Esophagus muscularis mucosa (tissue), 4 donors: ENCODE measurements at regions not wholly inside any gene's neighbourhood (a gene's known extent, or its start where the extent isn't known, plus 50 kb on each side); places are given as distances from the start of the nearest gene placed in this dataset.

Experiments used
- DNase-seq: peaks from one replicate; pipeline ENCODE4 v3.0.0-alpha.2; 2017; ENCODE audit errors: extremely low spot score
- H3K27ac ChIP-seq, 4 donors: fragments of 200-600 bp; sonication (generic); replicated peaks in 1 of 4; 1 replicate in 3 of 4; 2 replicates in 1 of 4; pipeline ENCODE4 v1.5.1; 2016 to 2019; ENCODE audit warnings: mild to moderate bottlenecking in 1 of 4
- H3K27me3 ChIP-seq, 4 donors: fragments of 200-600 bp; sonication (generic); one replicate each; pipeline versions ENCODE4 v1.5.1 to v1.6.0; 2016 to 2019
- H3K36me3 ChIP-seq, 4 donors: fragments of 200-600 bp; sonication (generic); one replicate each; pipeline ENCODE4 v1.5.1; 2016 to 2019
- H3K4me1 ChIP-seq, 4 donors: fragments of 200-600 bp; sonication (generic); one replicate each; pipeline ENCODE4 v1.5.1; 2016 to 2019
- H3K4me3 ChIP-seq, 4 donors: fragments of 200-600 bp; sonication (generic); 1 replicate in 2 of 4; 2 replicates in 2 of 4; pipeline ENCODE4 v1.5.1; 2016 to 2019; ENCODE audit warnings: mild to moderate bottlenecking in 4 of 4, moderate library complexity in 1 of 4
- H3K9me3 ChIP-seq, 4 donors: fragments of 200-600 bp; sonication (generic); 1 replicate in 3 of 4; 2 replicates in 1 of 4; pipeline ENCODE4 v1.5.1; 2016 to 2019
- EP300 ChIP-seq: sonication (generic); formaldehyde crosslinking; IDR thresholded peaks from one replicate; pipeline ENCODE4 v1.6.1; 2017; ENCODE audit warnings: antibody characterized with exemption
- POLR2A ChIP-seq: fragments of 450-650 bp; IDR thresholded peaks from one replicate; pipeline ENCODE4 v1.6.1; 2017; ENCODE audit warnings: antibody characterized with exemption, moderate library complexity, mild to moderate bottlenecking, low read depth
- POLR2AphosphoS5 ChIP-seq, 2 donors: sonication (generic); formaldehyde crosslinking; IDR thresholded peaks; one replicate each; pipeline ENCODE4 v1.6.1; 2017; ENCODE audit warnings: antibody characterized with exemption in 2 of 2
- WGBS: methylation state at CpG from one replicate; pipeline ENCODE4 v1.1.5; 2018; 5-methylcytosine and 5-hydroxymethylcytosine counted together
- intact Hi-C: fragments of 100-400 bp; cut with DNase I; formaldehyde crosslinking; loops from one replicate; pipeline ENCODE4 v1.15.1; 2023
- TF ChIP-seq, protein P1 (sequence below), 3 experiments: fragments of 200-600 bp in 2 of 3; fragments of 450-650 bp in 1 of 3; sonication (generic) in 2 of 3; IDR thresholded peaks; one replicate each; pipeline ENCODE4 v1.5.1; 2017 to 2019; ENCODE audit warnings: antibody characterized with exemption in 3 of 3, mild to moderate bottlenecking in 2 of 3, moderate library complexity in 1 of 3

DNA sequence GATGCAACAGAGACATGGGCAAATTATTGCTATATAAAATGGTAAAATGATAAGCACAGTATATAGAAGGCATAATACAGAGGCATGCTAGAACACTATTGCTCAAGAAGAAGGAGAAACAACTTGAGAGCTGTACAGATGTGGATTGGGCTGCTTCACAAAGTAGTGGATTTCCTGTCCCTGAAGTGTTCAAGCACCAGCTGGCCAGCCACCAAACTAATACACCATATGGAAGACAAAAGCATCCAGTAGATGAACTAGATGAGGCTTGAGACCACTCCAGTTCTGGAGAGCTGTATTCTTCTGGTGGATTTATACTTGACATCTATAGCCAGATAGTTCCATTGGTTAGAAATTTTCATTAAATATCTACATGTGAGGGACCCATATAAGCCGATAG is 134.1 kb upstream of the GNAO1 start:
- DNase-seq = peak; percentile 37
- TF ChIP-seq EP300 = no peak
- TF ChIP-seq POLR2A = no peak
- TF ChIP-seq, protein P1, sequence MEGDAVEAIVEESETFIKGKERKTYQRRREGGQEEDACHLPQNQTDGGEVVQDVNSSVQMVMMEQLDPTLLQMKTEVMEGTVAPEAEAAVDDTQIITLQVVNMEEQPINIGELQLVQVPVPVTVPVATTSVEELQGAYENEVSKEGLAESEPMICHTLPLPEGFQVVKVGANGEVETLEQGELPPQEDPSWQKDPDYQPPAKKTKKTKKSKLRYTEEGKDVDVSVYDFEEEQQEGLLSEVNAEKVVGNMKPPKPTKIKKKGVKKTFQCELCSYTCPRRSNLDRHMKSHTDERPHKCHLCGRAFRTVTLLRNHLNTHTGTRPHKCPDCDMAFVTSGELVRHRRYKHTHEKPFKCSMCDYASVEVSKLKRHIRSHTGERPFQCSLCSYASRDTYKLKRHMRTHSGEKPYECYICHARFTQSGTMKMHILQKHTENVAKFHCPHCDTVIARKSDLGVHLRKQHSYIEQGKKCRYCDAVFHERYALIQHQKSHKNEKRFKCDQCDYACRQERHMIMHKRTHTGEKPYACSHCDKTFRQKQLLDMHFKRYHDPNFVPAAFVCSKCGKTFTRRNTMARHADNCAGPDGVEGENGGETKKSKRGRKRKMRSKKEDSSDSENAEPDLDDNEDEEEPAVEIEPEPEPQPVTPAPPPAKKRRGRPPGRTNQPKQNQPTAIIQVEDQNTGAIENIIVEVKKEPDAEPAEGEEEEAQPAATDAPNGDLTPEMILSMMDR (IDR thresholded peaks at IDR 0.05) = no peak
- TF ChIP-seq POLR2AphosphoS5 (IDR thresholded peaks at IDR 0.05) = no peak
- H3K4me3 ChIP-seq = no peak overlapping the region
- H3K36me3 ChIP-seq = no peaks in the 10 kb centered on the region
- intact Hi-C loops = no loop called here
- no peaks in the 10 kb centered on the region for H3K4me1 ChIP-seq
- H3K27ac ChIP-seq = no peak overlapping the region
- 69% methylated on average over 1 of the region's 1 CpG for WGBS
- H3K27me3 ChIP-seq = no peaks in the 10 kb centered on the region
- no peaks in the 10 kb centered on the region for H3K9me3 ChIP-seq

- H3K27me3 ChIP-seq = no peaks in the 10 kb centered on the region
- no peak for DNase-seq
- H3K9me3 ChIP-seq = no peaks in the 10 kb centered on the region
- no peak overlapping the region for H3K27ac ChIP-seq
- no peak overlapping the region for H3K4me3 ChIP-seq
- 96% methylated on average over 4 of the region's 4 CpGs for WGBS
- peaks cover 0 to 3% (median 0%) of the 10 kb centered on the region in 4 donors for H3K4me1 ChIP-seq
- TF ChIP-seq, protein P1 (IDR thresholded peaks at IDR 0.05) = no peak
- TF ChIP-seq POLR2AphosphoS5 (IDR thresholded peaks at IDR 0.05) (no peak), POLR2A (no peak), EP300 (no peak)
- intact Hi-C loops = no loop called here
- H3K36me3 ChIP-seq = no peaks in the 10 kb centered on the region
Observed at GRCh38 chr16:56050916-56051315, 140.4 kb upstream of the GNAO1 start.

DNA sequence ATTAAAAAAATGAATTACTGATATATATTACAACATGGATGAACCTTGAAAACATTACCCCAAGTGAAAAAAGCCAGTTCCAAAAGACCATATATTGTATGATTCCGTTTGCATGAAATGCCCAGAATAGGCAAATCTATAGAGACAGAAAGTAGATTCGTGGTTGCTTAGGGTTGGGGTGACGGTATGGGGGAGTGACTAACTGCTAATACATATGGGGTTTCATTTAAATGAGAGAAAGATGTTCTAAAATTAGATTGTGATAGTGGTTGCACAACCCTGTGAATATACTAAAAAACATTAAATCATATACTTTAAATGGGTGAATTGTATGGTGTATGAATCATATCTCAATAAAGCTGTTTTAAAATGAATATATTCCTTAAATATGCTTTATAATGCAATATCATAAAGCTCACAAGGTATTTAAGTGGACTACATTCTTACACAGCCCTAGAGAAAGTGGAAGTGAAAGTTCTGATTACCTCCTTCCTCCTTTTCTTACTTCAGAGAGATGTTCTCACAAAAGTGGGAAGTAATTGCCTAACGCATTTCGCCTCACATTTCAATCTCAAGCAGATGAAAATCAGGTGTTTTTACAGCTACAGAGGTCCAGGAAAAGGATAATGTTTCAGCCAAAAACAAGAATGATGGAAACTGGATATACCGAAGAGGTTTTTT is 142.7 kb upstream of the GNAO1 start:
- no peaks in the 10 kb centered on the region for H3K9me3 ChIP-seq
- H3K4me3 ChIP-seq = no peak overlapping the region
- H3K27me3 ChIP-seq = no peaks in the 10 kb centered on the region
- intact Hi-C loops = no loop called here
- 55% methylated on average over 6 of the region's 6 CpGs for WGBS
- no peaks in the 10 kb centered on the region for H3K36me3 ChIP-seq
- peaks cover 0 to 3% (median 0%) of the 10 kb centered on the region in 4 donors for H3K4me1 ChIP-seq
- DNase-seq = peak; percentile 24
- TF ChIP-seq POLR2A = no peak
- no peak for TF ChIP-seq EP300
- TF ChIP-seq, protein P1 (IDR thresholded peaks at IDR 0.05) = no peak
- TF ChIP-seq POLR2AphosphoS5 (IDR thresholded peaks at IDR 0.05) = no peak
- no peak overlapping the region for H3K27ac ChIP-seq

DNA sequence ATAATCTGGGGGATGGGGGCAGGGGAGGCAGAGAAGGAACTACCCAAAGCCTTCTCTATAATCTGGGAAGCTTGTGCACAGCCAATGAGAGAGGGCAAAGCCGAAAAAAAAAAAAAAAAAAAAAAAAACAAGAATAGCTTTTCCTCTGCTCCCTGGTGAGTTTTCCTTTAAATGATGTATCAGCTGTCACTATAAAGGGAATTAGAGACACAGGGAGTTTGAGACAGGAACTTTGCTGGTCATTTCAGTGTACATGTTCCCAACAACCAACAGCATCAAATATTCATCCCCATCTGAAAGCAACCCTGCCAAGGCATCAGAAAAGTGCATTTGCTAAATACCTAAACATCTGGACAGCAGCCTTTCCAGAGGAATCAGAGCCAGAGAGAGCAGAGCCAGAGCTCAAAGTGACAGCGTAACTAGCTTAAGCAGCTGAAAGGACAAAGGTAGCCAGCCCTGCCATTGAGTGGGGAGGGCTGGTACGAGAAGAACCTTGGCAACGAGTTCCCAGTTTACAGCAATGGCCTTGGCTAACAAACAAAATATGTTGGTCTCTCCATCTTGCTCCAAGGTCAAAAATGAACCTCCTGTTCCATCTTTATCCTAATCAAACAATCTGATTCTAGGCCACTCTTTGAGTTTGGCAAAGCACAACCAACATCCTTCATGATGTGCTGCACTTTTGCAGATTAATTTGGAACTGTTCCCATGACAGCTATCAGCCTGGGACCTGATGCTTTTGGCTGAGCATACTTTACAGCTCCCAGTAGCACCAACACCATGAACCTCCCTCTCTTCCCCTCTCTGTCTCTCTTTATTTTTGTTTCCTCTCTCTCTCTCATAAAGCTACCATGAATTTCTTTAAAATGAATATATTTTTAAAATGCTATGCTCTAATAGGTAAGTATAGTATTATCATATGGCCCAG is 143.7 kb upstream of the GNAO1 start:
- intact Hi-C loops = no loop called here
- no peaks in the 10 kb centered on the region for H3K9me3 ChIP-seq
- WGBS = 68% methylated on average over 4 of the region's 4 CpGs
- peaks cover 0 to 3% (median 0%) of the 10 kb centered on the region in 4 donors for H3K4me1 ChIP-seq
- no peak overlapping the region for H3K4me3 ChIP-seq
- no peak overlapping the region for H3K27ac ChIP-seq
- peak; percentile 45 for DNase-seq
- TF ChIP-seq POLR2A (no peak), EP300 (no peak), POLR2AphosphoS5 (IDR thresholded peaks at IDR 0.05) (no peak)
- TF ChIP-seq, protein P1 (IDR thresholded peaks at IDR 0.05) = no peak
- H3K27me3 ChIP-seq = no peaks in the 10 kb centered on the region
- H3K36me3 ChIP-seq = no peaks in the 10 kb centered on the region
